Upper lobe of right lung (tissue), 1 donor: ENCODE measurements at regions not wholly inside any gene's neighbourhood (a gene's known extent, or its start where the extent isn't known, plus 50 kb on each side); places are given as distances from the start of the nearest gene placed in this dataset.

ENCODE experiments used
- ATAC-seq: fragments of 200-7000 bp; cut with Tn5 transposase; one replicate; pipeline ENCODE4 v1.9.1; 2020; ENCODE audit warnings: mild to moderate bottlenecking, moderate library complexity
- DNase-seq: peaks from one replicate; pipeline ENCODE4 v3.0.0-alpha.2; 2020
- H3K27ac ChIP-seq: fragments of 200-600 bp; one replicate; pipeline ENCODE4 v1.8.0; 2022
- H3K27me3 ChIP-seq: fragments of 200-600 bp; one replicate; pipeline ENCODE4 v1.8.0; 2022; ENCODE audit warnings: mild to moderate bottlenecking
- H3K36me3 ChIP-seq: fragments of 200-600 bp; one replicate; pipeline ENCODE4 v1.8.0; 2022
- H3K4me1 ChIP-seq: fragments of 200-600 bp; one replicate; pipeline ENCODE4 v1.8.0; 2022
- H3K4me3 ChIP-seq: fragments of 200-600 bp; one replicate; pipeline ENCODE4 v1.8.0; 2022; ENCODE audit warnings: mild to moderate bottlenecking
- H3K9me3 ChIP-seq: fragments of 200-600 bp; one replicate; pipeline ENCODE4 v1.8.0; 2022
- CTCF ChIP-seq: fragments of 200-600 bp; IDR thresholded peaks from one replicate; pipeline ENCODE4 v1.8.0; 2022; ENCODE audit warnings: antibody characterized with exemption
- intact Hi-C: fragments of 100-400 bp; cut with DNase I; formaldehyde crosslinking; loops from one replicate; pipeline ENCODE4 v1.11.0; 2022
- donor health status: DM: no; HTN: yes; CAD: no; lungs with severe emphysema.

GRCh38 chr13:100854006-100854405, 179.4 kb upstream of the TMTC4 start:
- TF ChIP-seq CTCF = no peak
- H3K4me1 ChIP-seq = no peaks in the 10 kb centered on the region
- ATAC-seq = no peak

DNA sequence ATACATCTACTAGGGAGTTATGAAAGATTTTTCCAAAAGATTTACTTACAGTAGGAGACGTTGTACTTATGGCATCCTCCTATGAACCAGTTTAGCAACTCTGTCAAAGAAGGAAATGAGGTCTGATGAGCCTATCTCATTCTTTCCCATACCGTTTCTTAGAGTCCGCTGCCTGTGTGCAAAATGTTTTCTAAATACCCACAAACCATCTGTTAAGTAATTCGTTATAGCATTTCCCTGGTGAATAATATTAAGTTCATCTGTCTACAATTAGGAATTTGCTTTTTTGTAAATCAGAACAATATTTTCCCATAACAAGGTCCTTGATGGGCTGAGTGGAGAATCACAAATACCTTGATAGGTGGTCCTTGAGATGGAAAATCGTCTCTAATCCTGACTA, 178.8 kb upstream of the TMTC4 start:
- ATAC-seq = no peak
- H3K9me3 ChIP-seq = no peaks in the 10 kb centered on the region
- no peak overlapping the region for H3K4me3 ChIP-seq
- H3K36me3 ChIP-seq = no peaks in the 10 kb centered on the region
- H3K27ac ChIP-seq = no peak overlapping the region
- H3K27me3 ChIP-seq = no peaks in the 10 kb centered on the region
- H3K4me1 ChIP-seq = no peaks in the 10 kb centered on the region
- TF ChIP-seq CTCF = no peak
- no peak for DNase-seq
- intact Hi-C loops = no loop called here

More at GRCh38 chr13:100854006-100854405, 179.4 kb upstream of the TMTC4 start:
- intact Hi-C loops = no loop called here
- Histone ChIP-seq H3K27ac (no peak overlapping the region), H3K9me3 (no peaks in the 10 kb centered on the region), H3K4me3 (no peak overlapping the region), H3K36me3 (no peaks in the 10 kb centered on the region), H3K27me3 (no peaks in the 10 kb centered on the region)
- no peak for DNase-seq

DNA sequence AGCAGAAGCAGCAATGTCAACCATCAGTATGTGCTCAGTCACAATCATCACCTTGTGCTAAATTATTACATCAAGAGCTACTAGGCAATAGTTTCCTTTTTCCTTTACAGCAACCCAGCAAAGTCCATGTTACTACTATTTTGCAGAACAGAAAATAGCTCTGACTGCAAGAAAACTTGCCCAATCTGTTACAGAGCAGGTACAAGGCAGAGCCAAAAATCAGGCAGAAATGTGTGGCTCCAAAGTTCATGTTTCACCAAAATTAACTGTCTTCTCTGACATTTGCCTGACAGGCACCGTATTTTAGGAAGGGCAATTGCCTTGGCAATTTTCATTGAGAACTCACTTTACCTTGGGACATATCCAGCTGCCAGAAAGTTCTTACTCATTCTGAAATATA, 177.6 kb upstream of the TMTC4 start:
- no peaks in the 10 kb centered on the region for H3K9me3 ChIP-seq
- H3K36me3 ChIP-seq = no peaks in the 10 kb centered on the region
- no peak overlapping the region for H3K27ac ChIP-seq
- no peaks in the 10 kb centered on the region for H3K27me3 ChIP-seq
- ATAC-seq (no peak), DNase-seq (no peak)
- H3K4me1 ChIP-seq = no peaks in the 10 kb centered on the region
- no peak for TF ChIP-seq CTCF
- intact Hi-C loops = no loop called here
- no peak overlapping the region for H3K4me3 ChIP-seq

DNA sequence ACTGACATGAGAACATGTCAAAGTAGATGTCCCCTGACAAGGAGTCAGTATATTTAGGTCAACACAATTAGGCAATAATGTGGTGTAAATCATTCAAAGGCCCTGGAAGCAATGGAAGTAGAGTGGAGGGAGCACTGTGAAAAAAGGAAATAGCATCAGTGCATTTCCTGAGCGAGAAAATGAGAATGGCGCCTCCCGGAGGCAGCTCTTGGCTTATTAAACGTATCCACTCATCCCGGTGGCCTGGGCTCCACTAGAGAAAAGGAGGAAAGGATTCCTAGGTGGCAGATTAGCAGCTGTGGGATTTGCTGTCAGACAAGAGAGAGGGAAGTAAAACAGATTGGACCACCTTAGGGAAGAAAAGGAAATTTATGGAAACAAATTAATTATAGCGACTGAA, 173.7 kb upstream of the TMTC4 start:
- H3K4me3 ChIP-seq = no peak overlapping the region
- intact Hi-C loops = no loop called here
- no peaks in the 10 kb centered on the region for H3K4me1 ChIP-seq
- no peak for ATAC-seq
- no peak for TF ChIP-seq CTCF
- H3K27me3 ChIP-seq = no peaks in the 10 kb centered on the region
- H3K36me3 ChIP-seq = no peaks in the 10 kb centered on the region
- DNase-seq = no peak
- H3K9me3 ChIP-seq = no peaks in the 10 kb centered on the region
- no peak overlapping the region for H3K27ac ChIP-seq

DNA sequence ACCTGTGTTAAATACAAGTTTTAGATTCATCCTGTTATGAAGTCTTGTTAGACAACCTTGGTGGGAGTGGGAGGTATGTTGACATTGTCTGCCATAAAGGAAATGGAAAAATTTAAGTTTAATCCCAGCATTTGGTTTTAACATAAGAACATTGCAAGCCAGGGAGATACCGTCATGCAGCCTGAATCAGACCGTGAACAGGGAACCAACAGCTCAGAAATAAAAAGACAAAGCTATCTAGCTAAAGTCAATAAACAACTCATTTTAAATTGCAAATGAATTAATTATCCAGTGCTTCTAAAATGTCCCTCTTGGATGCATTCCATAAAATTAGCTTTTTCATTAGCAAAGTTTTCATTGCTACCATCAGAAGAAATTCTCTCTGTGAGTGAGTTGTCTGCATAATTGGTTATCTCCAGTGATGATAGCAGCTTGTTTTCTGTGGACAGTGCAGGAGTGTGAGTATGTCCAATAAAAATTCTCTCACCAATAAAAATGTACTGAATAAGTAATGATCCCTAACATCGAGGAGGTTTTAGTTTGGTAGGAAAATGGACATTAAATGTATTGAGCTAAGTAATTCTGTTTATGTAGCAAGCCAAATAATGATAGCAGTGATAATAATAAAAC, 170.6 kb upstream of the TMTC4 start:
- Histone ChIP-seq H3K9me3 (no peaks in the 10 kb centered on the region), H3K36me3 (no peaks in the 10 kb centered on the region), H3K4me1 (no peaks in the 10 kb centered on the region), H3K27me3 (no peaks in the 10 kb centered on the region), H3K27ac (no peak overlapping the region), H3K4me3 (no peak overlapping the region)
- no peak for TF ChIP-seq CTCF
- DNase-seq = no peak
- intact Hi-C loops = no loop called here
- ATAC-seq = no peak

GRCh38 chr13:100842136-100842535, 167.5 kb upstream of the TMTC4 start:
- no peaks in the 10 kb centered on the region for H3K27me3 ChIP-seq
- TF ChIP-seq CTCF = no peak
- no peak overlapping the region for H3K27ac ChIP-seq
- H3K36me3 ChIP-seq = no peaks in the 10 kb centered on the region
- no peak overlapping the region for H3K4me3 ChIP-seq
- ATAC-seq (no peak), DNase-seq (no peak)
- no peaks in the 10 kb centered on the region for H3K9me3 ChIP-seq
- no peaks in the 10 kb centered on the region for H3K4me1 ChIP-seq
- intact Hi-C loops = no loop called here
